HepG2 (cell line): ENCODE measurements at regions not wholly inside any gene's neighbourhood (a gene's known extent, or its start where the extent isn't known, plus 50 kb on each side); places are given as distances from the start of the nearest gene placed in this dataset.

Experiments
- CBX1 ChIP-seq: IDR thresholded peaks from one replicate; pipeline ENCODE4 v1.6.1; 2016; ENCODE audit warnings: antibody characterized with exemption, low read depth
- CCDC6 ChIP-seq: sonication (generic); formaldehyde crosslinking; IDR thresholded peaks from 2 replicates; pipeline ENCODE4 v1.8.1; 2022; ENCODE audit warnings: mild to moderate bottlenecking, missing genetic modification reagents, moderate library complexity
- NFYC ChIP-seq: IDR thresholded peaks from 2 replicates; pipeline ENCODE4 v1.6.1; 2016; ENCODE audit warnings: missing genetic modification reagents, missing compliant biosample characterization
- POLR2G ChIP-seq: fragments of 200-400 bp; formaldehyde crosslinking; IDR thresholded peaks from 2 replicates; pipeline ENCODE4 v1.6.1; 2018; ENCODE audit warnings: mild to moderate bottlenecking, low read depth, low read length, moderate library complexity
- RERE ChIP-seq: IDR thresholded peaks from 2 replicates; pipeline ENCODE4 v1.6.1; 2016; ENCODE audit warnings: low read depth, missing genetic modification reagents, missing compliant biosample characterization
- SOX13 ChIP-seq, 3 experiments: fragments of 450-650 bp in 1 of 3; sonication (generic) in 1 of 3; formaldehyde crosslinking in 1 of 3; IDR thresholded peaks in 2 of 3; conservative IDR thresholded peaks in 1 of 3; 2 replicates each; pipeline versions ENCODE4 v1.5.0 to v1.6.1; 2016 to 2020; ENCODE audit warnings: antibody characterized with exemption in 1 of 3, mild to moderate bottlenecking in 1 of 3, missing compliant biosample characterization in 1 of 3, missing genetic modification reagents in 1 of 3, moderate library complexity in 1 of 3
- SP140L ChIP-seq: sonication (generic); formaldehyde crosslinking; IDR thresholded peaks from 2 replicates; pipeline ENCODE4 v1.4.0; 2020; ENCODE audit warnings: missing genetic modification reagents, borderline replicate concordance
- TAF1 ChIP-seq: sonication (generic); formaldehyde crosslinking; IDR thresholded peaks from 2 replicates; pipeline ENCODE4 v1.4.0; 2020; ENCODE audit warnings: missing genetic modification reagents
- USF2 ChIP-seq, 2 experiments: sonication (generic) in 1 of 2; formaldehyde crosslinking in 1 of 2; IDR thresholded peaks; 2 replicates each; pipeline versions ENCODE4 v1.5.1 to v1.6.1; 2011 to 2020; ENCODE audit warnings: borderline replicate concordance in 1 of 2, low read depth in 1 of 2, low read length in 1 of 2, mild to moderate bottlenecking in 1 of 2, missing genetic modification reagents in 1 of 2, moderate library complexity in 1 of 2
- ZNF101 ChIP-seq: sonication (generic); formaldehyde crosslinking; IDR thresholded peaks from 2 replicates; pipeline ENCODE4 v1.4.0; 2020; ENCODE audit warnings: mild to moderate bottlenecking, low read depth, missing genetic modification reagents, borderline replicate concordance
- ZNF335 ChIP-seq: sonication (generic); formaldehyde crosslinking; IDR thresholded peaks from 2 replicates; pipeline ENCODE4 v1.4.0; 2020; ENCODE audit warnings: missing genetic modification reagents
- ZNF646 ChIP-seq: sonication (generic); formaldehyde crosslinking; IDR thresholded peaks from 2 replicates; pipeline ENCODE4 v1.9.0; 2021; ENCODE audit warnings: mild to moderate bottlenecking, missing genetic modification reagents
- ZNF75D ChIP-seq: sonication (generic); formaldehyde crosslinking; IDR thresholded peaks from 2 replicates; pipeline ENCODE4 v1.8.1; 2023; ENCODE audit warnings: missing genetic modification reagents, mild to moderate bottlenecking, borderline replicate concordance

- no peak for TF ChIP-seq ZNF646 (CRISPR knock-in tag)
- TF ChIP-seq SP140L (CRISPR knock-in tag) = no peak
- TF ChIP-seq TAF1 (CRISPR knock-in tag) = 0 out of 2 replicates have a peak, but pooled peaks have one; percentile 54
- TF ChIP-seq ZNF75D = no peak
- no peak for TF ChIP-seq RERE (CRISPR knock-in tag)
- TF ChIP-seq CBX1 = peak; percentile 49
- TF ChIP-seq CCDC6 (CRISPR knock-in tag) = peak; percentile 86
- TF ChIP-seq POLR2G = peak; percentile 57; the same call in 1 of the 2 replicates
- TF ChIP-seq ZNF335 (CRISPR knock-in tag) = no peak
- no peak for TF ChIP-seq USF2 (IDR thresholded peaks at IDR 0.05; ENCODE audit: low read depth, low read length)
- no peak for TF ChIP-seq USF2 (CRISPR knock-in tag; IDR thresholded peaks at IDR 0.05; ENCODE audit: borderline replicate concordance)
- TF ChIP-seq NFYC (CRISPR knock-in tag) = no peak
- TF ChIP-seq ZNF101 (CRISPR knock-in tag) = no peak
- TF ChIP-seq SOX13 (IDR thresholded peaks at IDR 0.05) = no peak
- peak in 1 of 2 experiments; percentile 45; a peak in 1 of 4 replicates for TF ChIP-seq SOX13 (CRISPR knock-in tag; conservative IDR thresholded peaks at IDR 0.05 in 1 of 2, IDR thresholded peaks at IDR 0.05 in 1 of 2)
These were observed 79.8 kb upstream of the SESTD1 start (continued) for GRCh38 chr2:179344280-179344964.
